Left cardiac atrium (tissue), 4 donors: ENCODE measurements at regions not wholly inside any gene's neighbourhood (a gene's known extent, or its start where the extent isn't known, plus 50 kb on each side); places are given as distances from the start of the nearest gene placed in this dataset.
"Not testable (repeated sequence)": the region's sequence is repeated elsewhere in the genome, so short reads cannot be mapped to it uniquely, and the experiment has no call there.

Source experiments
- ATAC-seq, 2 donors: fragments of 200-7000 bp; cut with Tn5 transposase; one replicate each; pipeline ENCODE4 v1.9.1; 2020; ENCODE audit warnings: mild to moderate bottlenecking in 2 of 2, moderate library complexity in 2 of 2
- DNase-seq: peaks from one replicate; pipeline ENCODE4 v3.0.0-alpha.2; 2020
- intact Hi-C, 2 donors: fragments of 100-400 bp; cut with DNase I; formaldehyde crosslinking; loops; one replicate each; pipeline versions ENCODE4 v1.14.1 to v1.15.1; 2022 to 2023
- donor health status: DM: no; HTN: yes; CAD: no.
- donor health status: DM: no; HTN: yes; CAD: no; lungs with severe emphysema.
- donor health status: DM: yes; HTN: yes; CAD: no.
- donor health status: Dilated cardiomyopathy.

- ATAC-seq: no peak
- intact Hi-C loops: no loop called here
- DNase-seq: no peak
These were observed 496.7 kb upstream of the RBFOX1 start for GRCh38 chr16:6835941-6836340.

- ATAC-seq (no peak), DNase-seq (no peak)
- intact Hi-C loops: no loop called here
These were observed 497.1 kb upstream of the RBFOX1 start for GRCh38 chr16:6835516-6835915.

- no peak for ATAC-seq
- intact Hi-C loops: loop anchor here in 1 of 2 donors (10.0 kb wide), 1 partner anchor 46 kb away; no protein-coding TSS in a partner anchor
- no peak for DNase-seq
These were observed 504.0 kb upstream of the RBFOX1 start for GRCh38 chr16:6828690-6829089.

- ATAC-seq: no peak
- DNase-seq: no peak
- intact Hi-C loops: loop anchor here in 1 of 2 donors (10.0 kb wide), 1 partner anchor 47 kb away; no protein-coding TSS in a partner anchor
These were observed 504.7 kb upstream of the RBFOX1 start for GRCh38 chr16:6827931-6828330.

GRCh38 chr16:6827267-6827666 lies 505.4 kb upstream of the RBFOX1 start:
- intact Hi-C loops: loop anchor here in 1 of 2 donors (10.0 kb wide), 1 partner anchor 48 kb away; no protein-coding TSS in a partner anchor
- DNase-seq: no peak
- peak in 1 of 2 donors; percentile 31 for ATAC-seq

GRCh38 chr16:6822041-6822440 lies 510.6 kb upstream of the RBFOX1 start:
- intact Hi-C loops: loop anchor here in 1 of 2 donors (10.0 kb wide), 1 partner anchor 53 kb away; no protein-coding TSS in a partner anchor
- no peak for DNase-seq
- ATAC-seq: no peak

- DNase-seq (no peak), ATAC-seq (no peak)
- intact Hi-C loops: no loop called here
These were observed 528.2 kb upstream of the RBFOX1 start for GRCh38 chr16:6804461-6804860.

- ATAC-seq (no peak), DNase-seq (no peak)
- intact Hi-C loops: no loop called here
These were observed 529.5 kb upstream of the RBFOX1 start for GRCh38 chr16:6803176-6803575.

GRCh38 chr16:6797223-6797622 lies 535.4 kb upstream of the RBFOX1 start:
- ATAC-seq (no peak), DNase-seq (no peak)
- intact Hi-C loops: no loop called here

- no peak for ATAC-seq
- intact Hi-C loops: no loop called here
- DNase-seq: no peak
These were observed 555.0 kb upstream of the RBFOX1 start for GRCh38 chr16:6777624-6778023.

- no peak for DNase-seq
- intact Hi-C loops: no loop called here
- ATAC-seq: no peak
These were observed 556.9 kb upstream of the RBFOX1 start for GRCh38 chr16:6775712-6776111.

GRCh38 chr16:6771956-6772355 lies 560.7 kb upstream of the RBFOX1 start:
- no peak for ATAC-seq
- no peak for DNase-seq
- intact Hi-C loops: no loop called here

GRCh38 chr16:6753553-6753952 lies 579.1 kb upstream of the RBFOX1 start:
- ATAC-seq (no peak), DNase-seq (no peak)
- intact Hi-C loops: no loop called here

GRCh38 chr16:6751191-6751590 lies 581.5 kb upstream of the RBFOX1 start:
- no peak for DNase-seq
- intact Hi-C loops: no loop called here
- no peak for ATAC-seq

GRCh38 chr16:6749698-6750097 lies 582.9 kb upstream of the RBFOX1 start:
- DNase-seq: no peak
- no peak for ATAC-seq
- intact Hi-C loops: no loop called here

- intact Hi-C loops, ATAC-seq, DNase-seq: not testable (repeated sequence)
These were observed 596.3 kb upstream of the RBFOX1 start for GRCh38 chr16:6736302-6736701.

GRCh38 chr16:6735631-6736030 lies 597.0 kb upstream of the RBFOX1 start:
- ATAC-seq (no peak), DNase-seq (no peak)
- intact Hi-C loops: no loop called here

- DNase-seq (no peak), ATAC-seq (no peak)
- intact Hi-C loops: no loop called here
These were observed 600.5 kb upstream of the RBFOX1 start for GRCh38 chr16:6732166-6732565.

GRCh38 chr16:6728381-6728780 lies 604.3 kb upstream of the RBFOX1 start:
- intact Hi-C loops: no loop called here
- ATAC-seq (no peak), DNase-seq (no peak)

GRCh38 chr16:6726621-6727020 lies 606.0 kb upstream of the RBFOX1 start:
- ATAC-seq: no peak
- intact Hi-C loops: no loop called here
- no peak for DNase-seq

- DNase-seq (no peak), ATAC-seq (peak in 1 of 2 donors; percentile 34)
- intact Hi-C loops: no loop called here
These were observed 606.9 kb upstream of the RBFOX1 start for GRCh38 chr16:6725634-6726331.
